Nephron progenitor cell (in vitro differentiated cells): ENCODE measurements at regions not wholly inside any gene's neighbourhood (a gene's known extent, or its start where the extent isn't known, plus 50 kb on each side); places are given as distances from the start of the nearest gene placed in this dataset.

Source experiments
- DNase-seq: peaks from one replicate; pipeline ENCODE4 v3.0.0; 2021
- H3K27ac Mint-ChIP-seq: 2 replicates; pipeline ENCODE4 v1.8.0; 2021; ENCODE audit warnings: mild to moderate bottlenecking, moderate library complexity, mixed read lengths
- H3K27me3 Mint-ChIP-seq: 2 replicates; pipeline ENCODE4 v1.8.0; 2021; ENCODE audit warnings: mild to moderate bottlenecking, low read depth, mixed read lengths; ENCODE audit not compliant: poor library complexity
- H3K36me3 Mint-ChIP-seq: 2 replicates; pipeline ENCODE4 v1.8.0; 2021; ENCODE audit warnings: low read depth, mixed read lengths
- H3K4me1 Mint-ChIP-seq: 2 replicates; pipeline ENCODE4 v1.8.0; 2021; ENCODE audit warnings: mixed read lengths
- H3K4me3 Mint-ChIP-seq: 2 replicates; pipeline ENCODE4 v1.8.0; 2021; ENCODE audit warnings: mild to moderate bottlenecking, moderate library complexity, mixed read lengths
- H3K9me3 Mint-ChIP-seq: 2 replicates; pipeline ENCODE4 v1.8.0; 2021; ENCODE audit warnings: mild to moderate bottlenecking, moderate library complexity, mixed read lengths
- CTCF ChIP-seq: fragments of 200-600 bp; sonication (generic); IDR thresholded peaks from 2 replicates; pipeline ENCODE4 v1.5.0; 2021; ENCODE audit warnings: antibody characterized with exemption

GRCh38 chr6:14589175-14589574, 471.6 kb downstream of the CD83 start:
- no peak overlapping the region for H3K4me3 Mint-ChIP-seq
- H3K27me3 Mint-ChIP-seq = peaks cover 7% of the 10 kb centered on the region
- H3K27ac Mint-ChIP-seq = no peak overlapping the region
- H3K9me3 Mint-ChIP-seq = no peaks in the 10 kb centered on the region
- no peak for DNase-seq
- no peaks in the 10 kb centered on the region for H3K36me3 Mint-ChIP-seq
- TF ChIP-seq CTCF = no peak
- peaks cover 8% of the 10 kb centered on the region for H3K4me1 Mint-ChIP-seq

GRCh38 chr6:14590586-14590985, 473.0 kb downstream of the CD83 start:
- Mint-ChIP-seq H3K27ac (no peak overlapping the region), H3K27me3 (peaks cover 7% of the 10 kb centered on the region)

GRCh38 chr6:14591998-14592397, 474.4 kb downstream of the CD83 start:
- no peak for DNase-seq
- no peak for TF ChIP-seq CTCF
- Mint-ChIP-seq H3K4me1 (no peaks in the 10 kb centered on the region), H3K27me3 (peaks cover 7% of the 10 kb centered on the region), H3K9me3 (no peaks in the 10 kb centered on the region), H3K27ac (no peak overlapping the region), H3K4me3 (no peak overlapping the region), H3K36me3 (no peaks in the 10 kb centered on the region)

More at GRCh38 chr6:14590586-14590985, 473.0 kb downstream of the CD83 start:
- no peaks in the 10 kb centered on the region for H3K36me3 Mint-ChIP-seq
- no peaks in the 10 kb centered on the region for H3K9me3 Mint-ChIP-seq
- H3K4me1 Mint-ChIP-seq = peaks cover 8% of the 10 kb centered on the region
- H3K4me3 Mint-ChIP-seq = no peak overlapping the region
- DNase-seq = no peak
- no peak for TF ChIP-seq CTCF

- no peak for TF ChIP-seq CTCF
- no peaks in the 10 kb centered on the region for H3K4me1 Mint-ChIP-seq
- H3K27me3 Mint-ChIP-seq = peaks cover 5% of the 10 kb centered on the region
- no peak for DNase-seq
- H3K36me3 Mint-ChIP-seq = no peaks in the 10 kb centered on the region
- H3K27ac Mint-ChIP-seq = no peak overlapping the region
- H3K4me3 Mint-ChIP-seq = no peak overlapping the region
- no peaks in the 10 kb centered on the region for H3K9me3 Mint-ChIP-seq
Measured at GRCh38 chr6:14593286-14593685, 475.7 kb downstream of the CD83 start.

- TF ChIP-seq CTCF = no peak
- Mint-ChIP-seq H3K4me3 (no peak overlapping the region), H3K9me3 (no peaks in the 10 kb centered on the region), H3K27ac (no peak overlapping the region), H3K36me3 (no peaks in the 10 kb centered on the region), H3K27me3 (no peaks in the 10 kb centered on the region), H3K4me1 (peaks cover 6% of the 10 kb centered on the region)
- DNase-seq = no peak
Measured at GRCh38 chr6:14595751-14596150, 478.2 kb downstream of the CD83 start.

- Mint-ChIP-seq H3K36me3 (no peaks in the 10 kb centered on the region), H3K9me3 (no peaks in the 10 kb centered on the region), H3K4me1 (peaks cover 8% of the 10 kb centered on the region), H3K4me3 (no peak overlapping the region), H3K27me3 (no peaks in the 10 kb centered on the region), H3K27ac (no peak overlapping the region)
- DNase-seq = no peak
- TF ChIP-seq CTCF = no peak
Measured at GRCh38 chr6:14596410-14596809, 478.8 kb downstream of the CD83 start.
